HCT116 (cell line): ENCODE measurements at regions not wholly inside any gene's neighbourhood (a gene's known extent, or its start where the extent isn't known, plus 50 kb on each side); places are given as distances from the start of the nearest gene placed in this dataset.

Experiments
- ATAC-seq: fragments of 200-7000 bp; cut with Tn5 transposase; 2 replicates; pipeline ENCODE4 v1.9.1; 2020; ENCODE audit warnings: mild to moderate bottlenecking, moderate library complexity
- BruUV-seq: library from RNA; stranded (reverse); fragments of 400-500 nt; replicated peaks from 2 replicates; lab custom pipeline; 2021; lab: Mats Ljungman, UMichigan
- CTCF ChIA-PET: fragments of 300-600 bp; sonication (Branson Sonifier 250); formaldehyde crosslinking; loops from one replicate; lab custom pipeline; 2021; ENCODE audit warnings: antibody characterized with exemption; lab: Charles Lee
- POLR2A ChIA-PET: fragments of 300-600, 350-600 bp; sonication (Branson Sonifier 250); formaldehyde crosslinking; loops from one replicate; lab custom pipeline; 2021; ENCODE audit warnings: antibody characterized with exemption; lab: Charles Lee
- RAD21 ChIA-PET, 2 experiments: fragments of 300-600 bp; sonication (Branson Sonifier 250); formaldehyde crosslinking; loops; one replicate each; lab custom pipeline; 2023; ENCODE audit warnings: low total read pairs in 2 of 2; ENCODE audit not compliant: uncharacterized antibody in 2 of 2, unreplicated experiment in 2 of 2, low non-redundant PET in 1 of 2; lab: Charles Lee
- DNase-seq: peaks from one replicate; pipeline ENCODE4 v3.0.0-alpha.2; 2010; ENCODE audit warnings: low read depth, low spot score
- H2AFZ ChIP-seq: fragments of 200-600 bp; shearing (Covaris generic), sonication (generic); 2 replicates; pipeline ENCODE4 v1.6.1; 2017; ENCODE audit warnings: low read depth, mixed run types, mixed read lengths, antibody characterized with exemption, low read length; ENCODE audit not compliant: poor library complexity, severe bottlenecking
- H3K27ac ChIP-seq: 2 replicates; pipeline ENCODE4 v1.5.1; 2012; ENCODE audit warnings: low read depth, low read length
- H3K27me3 ChIP-seq: fragments of 200-600 bp; sonication (generic); 2 replicates; pipeline ENCODE4 v1.6.1; 2016; ENCODE audit warnings: mixed run types, low read length, mixed read lengths; ENCODE audit not compliant: insufficient read depth
- H3K36me3 ChIP-seq, 2 experiments: fragments of 200-500 bp in 1 of 2; fragments of 200-600 bp in 1 of 2; sonication (Bioruptor generic) in 1 of 2; sonication (generic) in 1 of 2; 2 replicates each; pipeline versions ENCODE4 v1.5.1 to v1.6.1; 2014 to 2016; ENCODE audit warnings: low read length in 2 of 2, inconsistent platforms in 1 of 2, mixed read lengths in 1 of 2, mixed run types in 1 of 2; ENCODE audit not compliant: insufficient read depth in 2 of 2, control insufficient read depth in 1 of 2
- H3K4me1 ChIP-seq, 2 experiments: fragments of 200-600 bp in 1 of 2; sonication (generic) in 1 of 2; 2 replicates each; pipeline versions ENCODE4 v1.5.1 to v1.6.1; 2012 to 2017; ENCODE audit warnings: low read length in 2 of 2, inconsistent platforms in 1 of 2, mild to moderate bottlenecking in 1 of 2, mixed read lengths in 1 of 2, mixed run types in 1 of 2, moderate library complexity in 1 of 2; ENCODE audit not compliant: insufficient read depth in 2 of 2, control insufficient read depth in 1 of 2
- H3K4me2 ChIP-seq: fragments of 200-600 bp; sonication (generic); 2 replicates; pipeline ENCODE4 v1.6.1; 2017; ENCODE audit warnings: mixed run types, low read length, mixed read lengths
- H3K4me3 ChIP-seq, 2 experiments: fragments of 200-600 bp in 1 of 2; sonication (generic) in 1 of 2; replicated peaks in 1 of 2; 2 replicates each; pipeline ENCODE4 v1.5.1; 2011 to 2016; ENCODE audit warnings: low read length in 2 of 2, control low read depth in 1 of 2, low read depth in 1 of 2, mild to moderate bottlenecking in 1 of 2, mixed read lengths in 1 of 2, mixed run types in 1 of 2
- H3K79me2 ChIP-seq: fragments of 200-600 bp; sonication (generic); 2 replicates; pipeline ENCODE4 v1.6.1; 2017; ENCODE audit warnings: mild to moderate bottlenecking, mixed run types, low read length, moderate library complexity, mixed read lengths; ENCODE audit not compliant: insufficient read depth
- H3K9ac ChIP-seq: fragments of 200-600 bp; sonication (generic); 2 replicates; pipeline ENCODE4 v1.6.1; 2016; ENCODE audit warnings: low read length, mixed read lengths
- H3K9me2 ChIP-seq: fragments of 200-600 bp; sonication (generic), shearing (Covaris generic); 2 replicates; pipeline ENCODE4 v1.6.1; 2017; ENCODE audit warnings: mixed run types, mild to moderate bottlenecking, moderate library complexity; ENCODE audit not compliant: insufficient read depth
- H3K9me3 ChIP-seq, 2 experiments: fragments of 200-500 bp in 1 of 2; fragments of 200-600 bp in 1 of 2; sonication (Bioruptor generic) in 1 of 2; sonication (generic) in 1 of 2; 2 replicates each; pipeline ENCODE4 v1.6.1; 2014 to 2017; ENCODE audit warnings: low read length in 2 of 2, mixed read lengths in 2 of 2, inconsistent platforms in 1 of 2, low read depth in 1 of 2, mild to moderate bottlenecking in 1 of 2, mixed run types in 1 of 2, moderate library complexity in 1 of 2; ENCODE audit not compliant: control insufficient read depth in 1 of 2, insufficient read depth in 1 of 2
- H4K20me1 ChIP-seq: fragments of 200-600 bp; sonication (generic), shearing (Covaris generic); 2 replicates; pipeline ENCODE4 v1.6.1; 2017; ENCODE audit warnings: mixed run types, mild to moderate bottlenecking, moderate library complexity; ENCODE audit not compliant: insufficient read depth
- CBX3 ChIP-seq: IDR thresholded peaks from 2 replicates; pipeline ENCODE4 v1.6.1; 2012; ENCODE audit warnings: low read depth
- CEBPB ChIP-seq: IDR thresholded peaks from 2 replicates; pipeline ENCODE4 v1.6.1; 2012; ENCODE audit warnings: low read depth
- EGR1 ChIP-seq: IDR thresholded peaks from 2 replicates; pipeline ENCODE4 v1.6.1; 2012; ENCODE audit warnings: low read depth
- ELF1 ChIP-seq: IDR thresholded peaks from 2 replicates; pipeline ENCODE4 v1.6.1; 2012; ENCODE audit warnings: low read depth, borderline replicate concordance
- EZH2 ChIP-seq: fragments of 200-600 bp; sonication (generic); IDR thresholded peaks from 2 replicates; pipeline ENCODE4 v1.6.1; 2017; ENCODE audit warnings: antibody characterized with exemption, mixed run types
- EZH2phosphoT487 ChIP-seq: fragments of 200-600 bp; IDR thresholded peaks from 2 replicates; pipeline ENCODE4 v1.6.1; 2018; ENCODE audit warnings: antibody characterized with exemption, borderline replicate concordance
- JUND ChIP-seq: IDR thresholded peaks from 2 replicates; pipeline ENCODE4 v1.6.1; 2012
- POLR2AphosphoS5 ChIP-seq: IDR thresholded peaks from 2 replicates; pipeline ENCODE4 v1.6.1; 2011; ENCODE audit warnings: mild to moderate bottlenecking, low read depth, low read length, moderate library complexity
- RAD21 ChIP-seq: IDR thresholded peaks from 2 replicates; pipeline ENCODE4 v1.6.1; 2012; ENCODE audit warnings: low read depth, mild to moderate bottlenecking
- TCF7L2 ChIP-seq: IDR thresholded peaks from 2 replicates; pipeline ENCODE4 v1.7.0; 2011; ENCODE audit warnings: borderline replicate concordance, inconsistent platforms; ENCODE audit not compliant: insufficient read depth, insufficient read length; ENCODE audit errors: extremely low read depth
- YY1 ChIP-seq: IDR thresholded peaks from 2 replicates; pipeline ENCODE4 v1.6.1; 2011; ENCODE audit warnings: low read length, low read depth, moderate library complexity, mild to moderate bottlenecking; ENCODE audit not compliant: insufficient replicate concordance; ENCODE audit errors: extremely low read depth
- intact Hi-C: fragments of 100-400 bp; cut with micrococcal nuclease; formaldehyde crosslinking; loops from 2 replicates; pipeline ENCODE4 v1.10.0; 2022
- TF ChIP-seq, protein P1 (sequence below): IDR thresholded peaks from 2 replicates; pipeline ENCODE4 v1.6.1; 2012; ENCODE audit warnings: low read depth
- TF ChIP-seq, protein P2 (sequence below): IDR thresholded peaks from 2 replicates; pipeline ENCODE4 v1.6.1; 2012

DNA sequence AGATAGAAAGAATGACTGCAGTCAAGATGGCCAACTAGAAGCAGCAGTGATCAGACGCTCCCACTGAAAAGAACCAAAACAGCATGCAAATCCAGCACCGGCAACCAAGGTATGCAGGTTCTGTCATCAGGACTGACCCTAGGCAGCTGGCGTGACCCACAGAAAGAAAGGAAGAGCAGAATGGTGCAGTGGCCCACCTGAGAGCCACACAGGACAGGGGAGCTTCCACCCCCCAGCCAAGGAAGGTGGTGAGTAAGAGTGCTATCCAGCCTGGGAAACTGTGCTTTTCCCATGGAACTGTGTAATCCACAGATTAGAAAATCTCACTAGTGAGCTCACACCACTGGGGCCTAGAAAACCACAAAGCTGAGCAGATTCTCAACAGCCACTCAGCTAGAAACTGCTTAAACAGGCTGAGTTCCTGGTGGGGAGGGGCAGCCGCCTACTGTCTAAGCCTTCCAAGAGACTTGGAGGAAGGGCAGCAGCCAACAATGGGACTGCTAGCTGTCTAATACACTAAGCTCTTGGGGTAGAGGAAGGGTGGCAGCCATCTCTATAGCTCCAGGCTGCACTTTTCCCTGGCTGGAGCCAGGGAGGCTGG lies 127.9 kb downstream of the EVA1A start:
- intact Hi-C loops, result no loop called here
- no peak overlapping the region for H3K27ac ChIP-seq
- H3K4me3 ChIP-seq, result no peak overlapping the region
- H4K20me1 ChIP-seq, result no peaks in the 10 kb centered on the region
- DNase-seq (no peak), ATAC-seq (no peak)
- CTCF ChIA-PET, result no interaction called here
- no peaks in the 10 kb centered on the region for H3K9me2 ChIP-seq
- peaks cover 14 to 17% of the 10 kb centered on the region in 2 experiments for H3K4me1 ChIP-seq
- no peak overlapping the region for H3K9ac ChIP-seq
- TF ChIP-seq EGR1, result no peak
- TF ChIP-seq RAD21, result no peak
- TF ChIP-seq, protein P1, sequence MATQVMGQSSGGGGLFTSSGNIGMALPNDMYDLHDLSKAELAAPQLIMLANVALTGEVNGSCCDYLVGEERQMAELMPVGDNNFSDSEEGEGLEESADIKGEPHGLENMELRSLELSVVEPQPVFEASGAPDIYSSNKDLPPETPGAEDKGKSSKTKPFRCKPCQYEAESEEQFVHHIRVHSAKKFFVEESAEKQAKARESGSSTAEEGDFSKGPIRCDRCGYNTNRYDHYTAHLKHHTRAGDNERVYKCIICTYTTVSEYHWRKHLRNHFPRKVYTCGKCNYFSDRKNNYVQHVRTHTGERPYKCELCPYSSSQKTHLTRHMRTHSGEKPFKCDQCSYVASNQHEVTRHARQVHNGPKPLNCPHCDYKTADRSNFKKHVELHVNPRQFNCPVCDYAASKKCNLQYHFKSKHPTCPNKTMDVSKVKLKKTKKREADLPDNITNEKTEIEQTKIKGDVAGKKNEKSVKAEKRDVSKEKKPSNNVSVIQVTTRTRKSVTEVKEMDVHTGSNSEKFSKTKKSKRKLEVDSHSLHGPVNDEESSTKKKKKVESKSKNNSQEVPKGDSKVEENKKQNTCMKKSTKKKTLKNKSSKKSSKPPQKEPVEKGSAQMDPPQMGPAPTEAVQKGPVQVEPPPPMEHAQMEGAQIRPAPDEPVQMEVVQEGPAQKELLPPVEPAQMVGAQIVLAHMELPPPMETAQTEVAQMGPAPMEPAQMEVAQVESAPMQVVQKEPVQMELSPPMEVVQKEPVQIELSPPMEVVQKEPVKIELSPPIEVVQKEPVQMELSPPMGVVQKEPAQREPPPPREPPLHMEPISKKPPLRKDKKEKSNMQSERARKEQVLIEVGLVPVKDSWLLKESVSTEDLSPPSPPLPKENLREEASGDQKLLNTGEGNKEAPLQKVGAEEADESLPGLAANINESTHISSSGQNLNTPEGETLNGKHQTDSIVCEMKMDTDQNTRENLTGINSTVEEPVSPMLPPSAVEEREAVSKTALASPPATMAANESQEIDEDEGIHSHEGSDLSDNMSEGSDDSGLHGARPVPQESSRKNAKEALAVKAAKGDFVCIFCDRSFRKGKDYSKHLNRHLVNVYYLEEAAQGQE, result no peak
- BruUV-seq, result no TSS peak
- no peaks in the 10 kb centered on the region for H3K79me2 ChIP-seq
- H2AFZ ChIP-seq, result no peak overlapping the region
- H3K9me3 ChIP-seq, result no peaks in the 10 kb centered on the region
- RAD21 ChIA-PET, result no interaction called here
- POLR2A ChIA-PET, result no interaction called here
- H3K4me2 ChIP-seq, result no peak overlapping the region
- H3K36me3 ChIP-seq, result no peaks in the 10 kb centered on the region
- no peaks in the 10 kb centered on the region for H3K27me3 ChIP-seq

DNA sequence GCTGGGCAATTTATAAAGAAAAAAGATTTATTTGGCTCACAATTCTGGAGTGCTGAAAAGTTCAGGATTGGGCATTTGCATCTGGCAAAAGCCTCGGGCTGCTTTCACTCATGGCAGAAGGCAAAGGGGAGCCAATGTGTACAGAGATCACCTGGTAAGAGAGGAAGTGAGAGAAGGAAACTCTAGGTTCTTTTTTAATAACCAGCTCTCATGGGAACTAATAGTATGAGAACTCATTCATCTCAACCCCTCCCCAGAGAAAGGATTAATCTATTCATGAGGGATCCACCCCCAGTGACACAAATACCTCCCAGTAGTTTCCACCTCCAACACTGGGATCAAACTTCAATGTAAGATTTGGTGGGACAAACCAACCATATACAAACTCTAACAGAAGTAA lies 129.0 kb downstream of the EVA1A start:
- H3K9ac ChIP-seq, result no peak overlapping the region
- H3K27ac ChIP-seq, result no peak overlapping the region
- H3K9me2 ChIP-seq, result no peaks in the 10 kb centered on the region
- intact Hi-C loops, result no loop called here
- H3K4me1 ChIP-seq, result peaks cover 15 to 25% of the 10 kb centered on the region in 2 experiments
- no peaks in the 10 kb centered on the region for H4K20me1 ChIP-seq
- ChIA-PET CTCF (no interaction called here), POLR2A (no interaction called here), RAD21 (no interaction called here)
- no peak for ATAC-seq
- no peaks in the 10 kb centered on the region for H3K36me3 ChIP-seq
- BruUV-seq, result no TSS peak
- no peak for DNase-seq
- H3K79me2 ChIP-seq, result no peaks in the 10 kb centered on the region
- no peak overlapping the region for H2AFZ ChIP-seq
- H3K4me3 ChIP-seq, result no peak overlapping the region
- H3K27me3 ChIP-seq, result no peaks in the 10 kb centered on the region
- no peak overlapping the region for H3K4me2 ChIP-seq
- no peaks in the 10 kb centered on the region for H3K9me3 ChIP-seq
- TF ChIP-seq RAD21 (no peak), EZH2phosphoT487 (no peak), TCF7L2 (no peak), YY1 (no peak), EZH2 (no peak), CBX3 (no peak), EGR1 (no peak), ELF1 (no peak), CEBPB (no peak), POLR2AphosphoS5 (no peak), JUND (no peak)
- TF ChIP-seq, protein P1, result no peak
- TF ChIP-seq, protein P2, sequence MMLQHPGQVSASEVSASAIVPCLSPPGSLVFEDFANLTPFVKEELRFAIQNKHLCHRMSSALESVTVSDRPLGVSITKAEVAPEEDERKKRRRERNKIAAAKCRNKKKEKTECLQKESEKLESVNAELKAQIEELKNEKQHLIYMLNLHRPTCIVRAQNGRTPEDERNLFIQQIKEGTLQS, result no peak
